Left ventricle myocardium inferior (tissue), 1 donor: ENCODE measurements at regions not wholly inside any gene's neighbourhood (a gene's known extent, or its start where the extent isn't known, plus 50 kb on each side); places are given as distances from the start of the nearest gene placed in this dataset.
"Not testable (repeated sequence)": the region's sequence is repeated elsewhere in the genome, so short reads cannot be mapped to it uniquely, and the experiment has no call there.

Source experiments
- DNase-seq: peaks from one replicate; pipeline ENCODE4 v3.0.0-alpha.2; 2020
- H3K27ac ChIP-seq: fragments of 200-600 bp; replicated peaks from 2 replicates; pipeline ENCODE4 v1.8.0; 2021
- H3K27me3 ChIP-seq: fragments of 200-600 bp; 2 replicates; pipeline ENCODE4 v1.8.0; 2021; ENCODE audit warnings: low read depth
- H3K36me3 ChIP-seq: fragments of 200-600 bp; 2 replicates; pipeline ENCODE4 v1.8.0; 2021
- H3K4me1 ChIP-seq: fragments of 200-600 bp; 2 replicates; pipeline ENCODE4 v1.8.0; 2021
- H3K4me3 ChIP-seq: fragments of 200-600 bp; 2 replicates; pipeline ENCODE4 v1.8.0; 2021; ENCODE audit warnings: mild to moderate bottlenecking, moderate library complexity
- H3K9me3 ChIP-seq: fragments of 200-600 bp; replicated peaks from 2 replicates; pipeline ENCODE4 v1.8.0; 2021
- CTCF ChIP-seq: fragments of 200-600 bp; IDR thresholded peaks from 2 replicates; pipeline ENCODE4 v1.8.0; 2021; ENCODE audit warnings: antibody characterized with exemption, mild to moderate bottlenecking, borderline replicate concordance
- intact Hi-C: fragments of 100-400 bp; cut with micrococcal nuclease; formaldehyde crosslinking; loops from one replicate; pipeline ENCODE4 v1.11.0; 2022
- donor health status: DM: no; HTN: yes; CAD: no; lungs with severe emphysema.

- Histone ChIP-seq H3K4me3 (no peak overlapping the region), H3K27ac (no peak overlapping the region), H3K27me3 (no peaks in the 10 kb centered on the region), H3K36me3 (no peaks in the 10 kb centered on the region), H3K4me1 (peaks cover 7% of the 10 kb centered on the region), H3K9me3 (no peaks in the 10 kb centered on the region)
- DNase-seq = no peak
- intact Hi-C loops = loop anchor here (5.0 to 10.0 kb wide), 2 partner anchors 222 to 695 kb away; partner anchors contain the start of gene TTF2
- no peak for TF ChIP-seq CTCF
Measured at GRCh38 chr1:117759535-117759934, 153.7 kb downstream of the TENT5C start.

- DNase-seq = no peak
- H3K4me1 ChIP-seq = peaks cover 7% of the 10 kb centered on the region
- H3K4me3 ChIP-seq = no peak overlapping the region
- H3K36me3 ChIP-seq = no peaks in the 10 kb centered on the region
- H3K27me3 ChIP-seq = no peaks in the 10 kb centered on the region
- intact Hi-C loops = no loop called here
- H3K9me3 ChIP-seq = no peaks in the 10 kb centered on the region
- H3K27ac ChIP-seq = no peak overlapping the region
- no peak for TF ChIP-seq CTCF
Measured at GRCh38 chr1:117760069-117760468, 154.2 kb downstream of the TENT5C start.

GRCh38 chr1:117760485-117760884, 154.6 kb downstream of the TENT5C start:
- Histone ChIP-seq H3K27me3 (no peaks in the 10 kb centered on the region), H3K9me3 (no peaks in the 10 kb centered on the region), H3K4me3 (no peak overlapping the region), H3K36me3 (no peaks in the 10 kb centered on the region), H3K4me1 (peaks cover 7% of the 10 kb centered on the region), H3K27ac (no peak overlapping the region)
- TF ChIP-seq CTCF = no peak
- DNase-seq = no peak
- intact Hi-C loops = no loop called here

GRCh38 chr1:117767756-117768155, 161.7 kb downstream of the GDAP2 start:
- H3K36me3 ChIP-seq, H3K4me1 ChIP-seq, H3K27me3 ChIP-seq, H3K4me3 ChIP-seq, H3K27ac ChIP-seq, DNase-seq, intact Hi-C loops: not testable (repeated sequence)
- H3K9me3 ChIP-seq = peaks cover 47% of the 10 kb centered on the region

GRCh38 chr1:117770981-117771531, 158.4 kb downstream of the GDAP2 start:
- intact Hi-C loops = no loop called here
- no peaks in the 10 kb centered on the region for H3K36me3 ChIP-seq
- peaks cover 47% of the 10 kb centered on the region for H3K9me3 ChIP-seq
- no peaks in the 10 kb centered on the region for H3K27me3 ChIP-seq
- DNase-seq = no peak
- no peak overlapping the region for H3K27ac ChIP-seq
- H3K4me1 ChIP-seq = no peaks in the 10 kb centered on the region
- no peak overlapping the region for H3K4me3 ChIP-seq
- TF ChIP-seq CTCF = no peak

- intact Hi-C loops = no loop called here
- Histone ChIP-seq H3K4me3 (no peak overlapping the region), H3K27me3 (no peaks in the 10 kb centered on the region), H3K9me3 (no peaks in the 10 kb centered on the region), H3K4me1 (peaks cover 16% of the 10 kb centered on the region), H3K27ac (no peak overlapping the region), H3K36me3 (no peaks in the 10 kb centered on the region)
- TF ChIP-seq CTCF = no peak
- DNase-seq = no peak
Measured at GRCh38 chr1:117779364-117779763, 150.1 kb downstream of the GDAP2 start.
